ENCODE measurements at regions not wholly inside any gene's neighbourhood (a gene's known extent, or its start where the extent isn't known, plus 50 kb on each side); places are given as distances from the start of the nearest gene placed in this dataset.

GRCh38 chr1:22264464-22265341 lies 121.8 kb upstream of the WNT4 start:
- no CpG with 5 or more reads among the region's 15 CpGs for whole genome bisulfite sequencing (ENCODE audit: insufficient coverage, insufficient read length)
- no peak for DNase-seq (ENCODE audit: low read depth, low spot score)
- Histone ChIP-seq H3K4me1 (ENCODE audit: control insufficient read depth, insufficient read depth, low read length) (peaks cover 13% of the 10 kb centered on the region), H3K9me3 (ENCODE audit: control insufficient read depth, insufficient read depth, low read length) (no peaks in the 10 kb centered on the region), H3K27ac (ENCODE audit: low read length) (no peak overlapping the region), H3K4me3 (ENCODE audit: low read length) (no peak overlapping the region), H3K36me3 (ENCODE audit: control insufficient read depth, insufficient read depth, low read length) (no peaks in the 10 kb centered on the region), H3K27me3 (ENCODE audit: control insufficient read depth, insufficient read depth, low read length) (no peaks in the 10 kb centered on the region)

GRCh38 chr1:22266141-22266540 lies 123.2 kb upstream of the WNT4 start:
- Histone ChIP-seq H3K36me3 (ENCODE audit: control insufficient read depth, insufficient read depth, low read length) (no peaks in the 10 kb centered on the region), H3K9me3 (ENCODE audit: control insufficient read depth, insufficient read depth, low read length) (no peaks in the 10 kb centered on the region), H3K4me1 (ENCODE audit: control insufficient read depth, insufficient read depth, low read length) (peaks cover 11% of the 10 kb centered on the region), H3K4me3 (ENCODE audit: low read length) (no peak overlapping the region), H3K27ac (ENCODE audit: low read length) (no peak overlapping the region), H3K27me3 (ENCODE audit: control insufficient read depth, insufficient read depth, low read length) (no peaks in the 10 kb centered on the region)
- DNase-seq (ENCODE audit: low read depth, low spot score) = no peak
- WGBS (ENCODE audit: insufficient coverage, insufficient read length) = no CpG with 5 or more reads among the region's 6 CpGs

GRCh38 chr1:22267413-22268175 lies 124.7 kb upstream of the WNT4 start:
- Histone ChIP-seq H3K9me3 (ENCODE audit: control insufficient read depth, insufficient read depth, low read length) (no peaks in the 10 kb centered on the region), H3K36me3 (ENCODE audit: control insufficient read depth, insufficient read depth, low read length) (no peaks in the 10 kb centered on the region), H3K4me1 (ENCODE audit: control insufficient read depth, insufficient read depth, low read length) (peaks cover 11% of the 10 kb centered on the region), H3K27me3 (ENCODE audit: control insufficient read depth, insufficient read depth, low read length) (no peaks in the 10 kb centered on the region), H3K4me3 (ENCODE audit: low read length) (no peak overlapping the region), H3K27ac (ENCODE audit: low read length) (no peak overlapping the region)
- DNase-seq (ENCODE audit: low read depth, low spot score) = no peak
- WGBS (ENCODE audit: insufficient coverage, insufficient read length) = no CpG with 5 or more reads among the region's 22 CpGs

GRCh38 chr1:22268327-22268726 lies 125.4 kb upstream of the WNT4 start:
- Histone ChIP-seq H3K9me3 (ENCODE audit: control insufficient read depth, insufficient read depth, low read length) (no peaks in the 10 kb centered on the region), H3K27me3 (ENCODE audit: control insufficient read depth, insufficient read depth, low read length) (no peaks in the 10 kb centered on the region), H3K4me1 (ENCODE audit: control insufficient read depth, insufficient read depth, low read length) (peaks cover 10% of the 10 kb centered on the region), H3K4me3 (ENCODE audit: low read length) (no peak overlapping the region), H3K27ac (ENCODE audit: low read length) (no peak overlapping the region), H3K36me3 (ENCODE audit: control insufficient read depth, insufficient read depth, low read length) (no peaks in the 10 kb centered on the region)
- no CpG with 5 or more reads among the region's 11 CpGs for WGBS (ENCODE audit: insufficient coverage, insufficient read length)
- DNase-seq (ENCODE audit: low read depth, low spot score) = no peak

- H3K27ac ChIP-seq (ENCODE audit: low read length) = no peak overlapping the region
- WGBS (ENCODE audit: insufficient coverage, insufficient read length) = 100% methylated on average over 3 of the region's 8 CpGs
- no peak overlapping the region for H3K4me3 ChIP-seq (ENCODE audit: low read length)
- DNase-seq (ENCODE audit: low read depth, low spot score) = no peak
- no peaks in the 10 kb centered on the region for H3K9me3 ChIP-seq (ENCODE audit: control insufficient read depth, insufficient read depth, low read length)
- no peaks in the 10 kb centered on the region for H3K36me3 ChIP-seq (ENCODE audit: control insufficient read depth, insufficient read depth, low read length)
- H3K4me1 ChIP-seq (ENCODE audit: control insufficient read depth, insufficient read depth, low read length) = peaks cover 6% of the 10 kb centered on the region; the same call in 1 of the 2 replicates
- H3K27me3 ChIP-seq (ENCODE audit: control insufficient read depth, insufficient read depth, low read length) = no peaks in the 10 kb centered on the region
Observed at GRCh38 chr1:22271847-22272801, 129.2 kb upstream of the WNT4 start.

GRCh38 chr1:22273686-22274681 lies 131.1 kb upstream of the WNT4 start:
- no peaks in the 10 kb centered on the region for H3K27me3 ChIP-seq (ENCODE audit: control insufficient read depth, insufficient read depth, low read length)
- H3K27ac ChIP-seq (ENCODE audit: low read length) = no peak overlapping the region
- no peaks in the 10 kb centered on the region for H3K9me3 ChIP-seq (ENCODE audit: control insufficient read depth, insufficient read depth, low read length)
- peaks cover 4% of the 10 kb centered on the region; the same call in 1 of the 2 replicates for H3K4me1 ChIP-seq (ENCODE audit: control insufficient read depth, insufficient read depth, low read length)
- H3K4me3 ChIP-seq (ENCODE audit: low read length) = no peak overlapping the region
- H3K36me3 ChIP-seq (ENCODE audit: control insufficient read depth, insufficient read depth, low read length) = no peaks in the 10 kb centered on the region
- no CpG with 5 or more reads among the region's 8 CpGs for WGBS (ENCODE audit: insufficient coverage, insufficient read length)
- DNase-seq (ENCODE audit: low read depth, low spot score) = no peak

GRCh38 chr1:22275167-22275566 lies 132.3 kb upstream of the WNT4 start:
- H3K4me1 ChIP-seq (ENCODE audit: control insufficient read depth, insufficient read depth, low read length) = peaks cover 4% of the 10 kb centered on the region; the same call in 1 of the 2 replicates
- no peaks in the 10 kb centered on the region for H3K36me3 ChIP-seq (ENCODE audit: control insufficient read depth, insufficient read depth, low read length)
- DNase-seq (ENCODE audit: low read depth, low spot score) = no peak
- no peaks in the 10 kb centered on the region for H3K9me3 ChIP-seq (ENCODE audit: control insufficient read depth, insufficient read depth, low read length)
- H3K27ac ChIP-seq (ENCODE audit: low read length) = no peak overlapping the region
- no CpG with 5 or more reads among the region's 3 CpGs for WGBS (ENCODE audit: insufficient coverage, insufficient read length)
- H3K27me3 ChIP-seq (ENCODE audit: control insufficient read depth, insufficient read depth, low read length) = no peaks in the 10 kb centered on the region
- no peak overlapping the region for H3K4me3 ChIP-seq (ENCODE audit: low read length)

GRCh38 chr1:22275626-22276395 lies 132.9 kb upstream of the WNT4 start:
- Histone ChIP-seq H3K36me3 (ENCODE audit: control insufficient read depth, insufficient read depth, low read length) (no peaks in the 10 kb centered on the region), H3K4me3 (ENCODE audit: low read length) (no peak overlapping the region), H3K4me1 (ENCODE audit: control insufficient read depth, insufficient read depth, low read length) (peaks cover 4% of the 10 kb centered on the region; the same call in 1 of the 2 replicates), H3K27ac (ENCODE audit: low read length) (no peak overlapping the region), H3K27me3 (ENCODE audit: control insufficient read depth, insufficient read depth, low read length) (no peaks in the 10 kb centered on the region), H3K9me3 (ENCODE audit: control insufficient read depth, insufficient read depth, low read length) (no peaks in the 10 kb centered on the region)
- DNase-seq (ENCODE audit: low read depth, low spot score) = no peak
- no CpG with 5 or more reads among the region's 16 CpGs for WGBS (ENCODE audit: insufficient coverage, insufficient read length)

GRCh38 chr1:22276396-22276748 lies 133.5 kb upstream of the WNT4 start:
- DNase-seq (ENCODE audit: low read depth, low spot score) = no peak
- no peaks in the 10 kb centered on the region for H3K27me3 ChIP-seq (ENCODE audit: control insufficient read depth, insufficient read depth, low read length)
- WGBS (ENCODE audit: insufficient coverage, insufficient read length) = no CpG with 5 or more reads among the region's 1 CpG
- H3K4me1 ChIP-seq (ENCODE audit: control insufficient read depth, insufficient read depth, low read length) = peaks cover 4% of the 10 kb centered on the region; the same call in 1 of the 2 replicates
- H3K4me3 ChIP-seq (ENCODE audit: low read length) = no peak overlapping the region
- no peaks in the 10 kb centered on the region for H3K36me3 ChIP-seq (ENCODE audit: control insufficient read depth, insufficient read depth, low read length)
- no peaks in the 10 kb centered on the region for H3K9me3 ChIP-seq (ENCODE audit: control insufficient read depth, insufficient read depth, low read length)
- H3K27ac ChIP-seq (ENCODE audit: low read length) = no peak overlapping the region
